GM21825 (cell line): ENCODE measurements at regions not wholly inside any gene's neighbourhood (a gene's known extent, or its start where the extent isn't known, plus 50 kb on each side); places are given as distances from the start of the nearest gene placed in this dataset.
"Not testable (repeated sequence)": the region's sequence is repeated elsewhere in the genome, so short reads cannot be mapped to it uniquely, and the experiment has no call there.

Experiments used
- ATAC-seq: cut with Tn5 transposase; IDR thresholded peaks from one replicate; pipeline ENCODE4 v1.9.1; 2021; ENCODE audit warnings: mild to moderate bottlenecking, moderate library complexity; ENCODE audit not compliant: unreplicated experiment

DNA sequence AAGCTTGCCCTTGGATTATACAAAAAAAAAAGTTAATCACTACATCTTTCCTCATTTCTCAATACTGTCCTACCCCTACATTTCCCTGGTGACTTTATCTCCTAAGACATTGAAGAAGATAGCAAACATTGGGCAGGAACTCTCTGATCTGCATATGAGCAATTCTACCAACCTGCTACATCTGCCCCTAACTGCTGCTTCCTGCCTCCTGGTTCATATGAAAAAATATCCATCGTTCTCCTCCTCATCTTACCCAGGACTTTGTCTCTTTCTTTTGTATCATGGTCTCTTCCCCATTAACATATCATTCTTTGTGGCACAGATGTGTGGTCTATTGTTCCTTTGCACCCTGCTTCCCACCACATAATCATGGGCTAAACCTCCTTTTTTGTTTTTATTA is 139.7 kb upstream of the PCGF5 start:
- no peak for ATAC-seq

- no peak for ATAC-seq
Measured at GRCh38 chr10:91082447-91082846, 138.0 kb upstream of the PCGF5 start.

DNA sequence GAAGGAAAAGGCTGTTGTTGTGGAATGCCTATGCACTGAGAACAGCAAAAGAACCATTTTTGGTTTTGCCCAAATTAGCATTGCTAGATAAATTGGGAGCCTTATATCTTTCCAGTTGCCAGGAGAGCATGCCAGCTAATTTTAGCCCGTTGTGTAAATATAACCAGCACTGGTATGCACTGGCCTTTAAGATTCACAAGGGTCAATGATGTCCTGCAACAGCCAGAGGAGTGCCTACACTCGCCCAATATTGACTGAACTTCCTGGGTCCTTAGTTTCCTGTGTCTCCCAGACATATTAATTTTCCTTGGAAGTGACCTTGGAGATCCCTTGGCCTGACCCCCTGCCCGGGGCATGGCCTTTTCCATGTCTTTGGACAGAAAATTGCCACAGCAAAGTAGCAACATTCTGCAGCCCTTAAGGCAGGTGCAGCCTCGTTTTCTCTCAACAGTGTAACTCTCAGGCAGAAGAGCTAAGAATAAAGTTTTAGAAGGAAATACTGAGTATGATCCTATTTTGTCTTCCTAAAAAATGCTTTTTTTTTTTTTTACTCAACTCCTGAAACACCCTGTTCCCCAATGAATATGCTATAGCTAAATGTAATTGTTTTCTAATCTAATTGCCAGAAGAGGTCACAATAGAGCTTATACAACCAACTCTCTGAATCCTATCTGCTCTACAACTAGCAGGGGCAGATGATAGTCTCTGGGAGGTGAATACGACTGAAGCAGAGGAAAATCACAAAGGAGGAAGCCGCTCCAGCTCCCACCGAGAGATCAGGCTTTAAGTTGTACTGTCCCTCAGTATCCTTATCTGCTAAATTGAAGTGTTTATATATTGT is 131.9 kb upstream of the PCGF5 start:
- no peak for ATAC-seq

DNA sequence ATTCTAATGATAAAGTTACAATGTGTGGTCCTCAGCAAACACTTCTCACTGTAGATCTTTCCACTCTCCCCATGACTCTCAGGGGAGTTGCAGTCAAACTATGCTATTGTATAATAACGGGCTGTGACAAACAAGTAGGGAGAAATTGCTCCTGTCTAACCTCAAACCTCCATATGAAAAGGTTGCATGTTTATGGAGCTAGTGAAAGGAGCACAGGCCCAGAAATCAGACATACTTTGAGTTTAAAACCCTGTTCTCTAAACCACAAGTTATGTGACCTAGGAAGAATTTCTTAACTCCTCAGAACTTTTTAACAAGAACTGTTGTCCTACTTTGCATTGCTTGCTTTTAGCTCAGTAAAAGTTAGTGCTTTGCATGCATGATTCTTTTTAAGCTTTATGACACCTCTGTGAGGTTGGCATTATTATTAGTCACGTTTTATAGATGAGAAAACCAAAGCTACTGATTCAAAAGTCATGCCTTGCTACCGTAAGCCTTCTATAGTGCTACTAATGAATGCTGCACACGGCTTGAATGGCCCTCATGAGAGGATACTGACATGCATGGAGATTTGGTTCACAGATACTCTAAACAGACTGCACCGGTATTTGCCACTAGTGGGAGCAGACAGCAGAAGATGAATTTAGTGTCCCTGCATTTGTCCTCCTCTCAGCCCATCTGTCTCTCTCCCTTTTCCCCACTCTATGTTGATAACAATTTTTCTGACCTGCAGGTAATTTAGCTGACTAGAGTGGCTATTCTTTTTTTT is 129.5 kb upstream of the PCGF5 start:
- no peak for ATAC-seq

GRCh38 chr10:91091780-91092179 is 128.7 kb upstream of the PCGF5 start:
- ATAC-seq, result no peak

GRCh38 chr10:91096274-91096673 is 124.2 kb upstream of the PCGF5 start:
- ATAC-seq, result no peak

- ATAC-seq, result no peak
Measured at GRCh38 chr10:91097313-91097712, 123.2 kb upstream of the PCGF5 start.

- ATAC-seq, result not testable (repeated sequence)
Measured at GRCh38 chr10:91098021-91098420, 122.4 kb upstream of the PCGF5 start.

GRCh38 chr10:91103384-91104192 is 116.9 kb upstream of the PCGF5 start:
- no peak for ATAC-seq

GRCh38 chr10:91104193-91105041 is 116.0 kb upstream of the PCGF5 start:
- no peak for ATAC-seq

GRCh38 chr10:91105269-91105668 is 115.2 kb upstream of the PCGF5 start:
- no peak for ATAC-seq

DNA sequence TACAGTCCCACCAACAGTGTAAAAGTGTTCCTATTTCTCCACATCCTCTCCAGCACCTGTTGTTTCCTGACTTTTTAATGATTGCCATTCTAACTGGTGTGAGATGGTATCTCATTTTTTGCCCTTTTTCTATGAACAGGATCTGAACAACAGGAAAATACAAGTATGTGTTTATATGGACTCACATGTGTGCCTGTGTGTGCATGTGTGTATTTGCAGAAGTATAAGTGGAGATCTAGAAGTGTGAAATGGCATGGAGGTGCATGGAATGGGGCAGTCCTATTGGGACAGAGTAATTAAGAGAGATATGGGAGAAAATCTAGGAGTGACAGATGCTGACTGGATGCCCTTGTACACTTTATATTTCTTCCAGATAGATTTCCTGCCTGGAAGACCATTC is 111.6 kb upstream of the PCGF5 start:
- ATAC-seq, result no peak

GRCh38 chr10:91111060-91111459 is 109.4 kb upstream of the PCGF5 start:
- no peak for ATAC-seq

GRCh38 chr10:91115618-91116390 is 104.7 kb upstream of the PCGF5 start:
- ATAC-seq, result no peak

- no peak for ATAC-seq
Measured at GRCh38 chr10:91117505-91117904, 103.0 kb upstream of the PCGF5 start.

DNA sequence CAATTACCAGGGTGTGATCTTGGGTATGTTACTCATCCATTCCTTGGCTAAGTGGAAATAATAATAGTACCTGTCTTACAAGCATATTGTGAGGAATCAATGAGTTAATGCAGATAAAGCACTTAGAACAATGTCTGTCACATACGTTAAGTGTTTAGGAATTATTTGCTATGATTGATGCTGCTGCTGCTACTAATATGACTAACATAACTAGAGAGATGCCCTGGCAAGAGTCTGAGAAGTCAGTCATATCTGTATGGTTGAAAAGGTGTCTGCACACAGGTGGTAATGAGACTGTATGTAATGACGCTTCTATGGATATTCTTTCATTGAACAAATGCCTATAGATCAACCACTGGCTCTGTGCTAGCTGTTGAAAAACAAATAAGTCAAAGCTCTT is 100.1 kb upstream of the PCGF5 start:
- no peak for ATAC-seq

DNA sequence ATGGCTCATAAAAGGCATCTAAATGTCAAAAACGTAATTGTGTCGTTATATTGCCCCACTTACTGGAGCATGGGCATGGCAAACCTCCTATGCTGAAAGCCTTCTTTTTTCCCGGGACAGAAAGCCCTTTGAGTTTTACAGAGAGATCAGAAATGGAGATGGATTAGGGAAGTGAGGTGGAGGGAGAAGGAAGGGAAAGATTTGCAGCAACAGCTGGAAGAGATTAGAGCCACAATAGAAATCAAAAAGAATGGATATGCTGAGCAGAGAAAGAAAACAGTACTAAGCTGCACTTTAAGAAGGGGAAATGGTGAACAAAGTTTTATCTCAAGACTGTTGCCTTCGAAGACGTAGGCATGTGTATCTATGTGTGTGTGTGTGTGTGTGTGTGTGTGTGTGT is 97.2 kb upstream of the PCGF5 start:
- no peak for ATAC-seq

- no peak for ATAC-seq
Measured at GRCh38 chr10:91124016-91124415, 96.4 kb upstream of the PCGF5 start.

GRCh38 chr10:91126471-91126870 is 94.0 kb upstream of the PCGF5 start:
- ATAC-seq, result no peak
